ENCODE measurements at regions not wholly inside any gene's neighbourhood (a gene's known extent, or its start where the extent isn't known, plus 50 kb on each side); places are given as distances from the start of the nearest gene placed in this dataset.

GRCh38 chr10:57776688-57777432, 490.8 kb downstream of the IPMK start:
- Histone ChIP-seq H3F3A (ENCODE audit: insufficient read depth) (no peaks in the 10 kb centered on the region), H3K4me2 (ENCODE audit: unreplicated experiment) (no peak overlapping the region), H3K9me3 (ENCODE audit: low read depth) (no peaks in the 10 kb centered on the region), H3K79me2 (ENCODE audit: insufficient read depth) (no peaks in the 10 kb centered on the region), H4K20me1 (ENCODE audit: insufficient read depth) (no peaks in the 10 kb centered on the region), H3K4me3 (no peak overlapping the region), H2AFZ (no peak overlapping the region), H3K9ac (no peak overlapping the region), H3K27ac (no peak overlapping the region), H3K27me3 (replicated peaks; ENCODE audit: insufficient read depth) (no peaks in the 10 kb centered on the region), H3K36me3 (ENCODE audit: low read depth) (no peaks in the 10 kb centered on the region), H3K9me2 (ENCODE audit: insufficient read depth) (no peaks in the 10 kb centered on the region), H3K4me1 (ENCODE audit: insufficient read depth) (no peaks in the 10 kb centered on the region)
- 29 to 39% methylated on average over 5 of the region's 5 CpGs for WGBS, 2 experiments (ENCODE audit: low coverage in 1 of 2, low lambda C conversion rate in 2 of 2, missing lambda C conversion rate in 2 of 2)
- no peak for DNase-seq
- TF ChIP-seq EZH2 (IDR thresholded peaks at IDR 0.05; ENCODE audit: insufficient read depth, poor library complexity, severe bottlenecking): no peak
- TF ChIP-seq EZH2phosphoT487 (IDR thresholded peaks at IDR 0.05; ENCODE audit: insufficient read depth, low read depth): no peak
- in situ Hi-C loops (cut with MboI): no loop called here

- Histone ChIP-seq H3K4me3 (no peak overlapping the region), H3K27ac (no peak overlapping the region), H3K27me3 (replicated peaks; ENCODE audit: insufficient read depth) (no peaks in the 10 kb centered on the region), H3K36me3 (ENCODE audit: low read depth) (no peaks in the 10 kb centered on the region), H3K9me2 (ENCODE audit: insufficient read depth) (no peaks in the 10 kb centered on the region), H3F3A (ENCODE audit: insufficient read depth) (no peaks in the 10 kb centered on the region), H3K4me2 (ENCODE audit: unreplicated experiment) (no peak overlapping the region), H3K9me3 (ENCODE audit: low read depth) (no peaks in the 10 kb centered on the region), H3K9ac (no peak overlapping the region), H4K20me1 (ENCODE audit: insufficient read depth) (no peaks in the 10 kb centered on the region), H3K79me2 (ENCODE audit: insufficient read depth) (no peaks in the 10 kb centered on the region), H2AFZ (no peak overlapping the region), H3K4me1 (ENCODE audit: insufficient read depth) (no peaks in the 10 kb centered on the region)
- in situ Hi-C loops (cut with MboI): no loop called here
- TF ChIP-seq EZH2phosphoT487 (IDR thresholded peaks at IDR 0.05; ENCODE audit: insufficient read depth, low read depth) (no peak), EZH2 (IDR thresholded peaks at IDR 0.05; ENCODE audit: insufficient read depth, poor library complexity, severe bottlenecking) (no peak)
- no peak for DNase-seq
- WGBS, 2 experiments (ENCODE audit: low coverage in 1 of 2, low lambda C conversion rate in 2 of 2, missing lambda C conversion rate in 2 of 2): 3 to 15% methylated on average over 2 of the region's 2 CpGs
These were observed 492.4 kb downstream of the IPMK start for GRCh38 chr10:57775250-57775649.

- H3K79me2 ChIP-seq (ENCODE audit: insufficient read depth): no peaks in the 10 kb centered on the region
- in situ Hi-C loops (cut with MboI): no loop called here
- no peak overlapping the region for H3K4me3 ChIP-seq
- H3K27me3 ChIP-seq (replicated peaks; ENCODE audit: insufficient read depth): no peaks in the 10 kb centered on the region
- DNase-seq: no peak
- H3K4me1 ChIP-seq (ENCODE audit: insufficient read depth): no peaks in the 10 kb centered on the region
- H4K20me1 ChIP-seq (ENCODE audit: insufficient read depth): no peaks in the 10 kb centered on the region
- H2AFZ ChIP-seq: no peak overlapping the region
- H3K9me3 ChIP-seq (ENCODE audit: low read depth): no peaks in the 10 kb centered on the region
- no peaks in the 10 kb centered on the region for H3F3A ChIP-seq (ENCODE audit: insufficient read depth)
- TF ChIP-seq EZH2 (IDR thresholded peaks at IDR 0.05; ENCODE audit: insufficient read depth, poor library complexity, severe bottlenecking) (no peak), EZH2phosphoT487 (IDR thresholded peaks at IDR 0.05; ENCODE audit: insufficient read depth, low read depth) (no peak)
- whole genome bisulfite sequencing, 2 experiments (ENCODE audit: low coverage in 1 of 2, low lambda C conversion rate in 2 of 2, missing lambda C conversion rate in 2 of 2): 28 to 45% methylated on average over 1 of the region's 1 CpG
- no peak overlapping the region for H3K9ac ChIP-seq
- H3K9me2 ChIP-seq (ENCODE audit: insufficient read depth): no peaks in the 10 kb centered on the region
- no peaks in the 10 kb centered on the region for H3K36me3 ChIP-seq (ENCODE audit: low read depth)
- H3K27ac ChIP-seq: no peak overlapping the region
- no peak overlapping the region for H3K4me2 ChIP-seq (ENCODE audit: unreplicated experiment)
These were observed 498.4 kb downstream of the IPMK start for GRCh38 chr10:57769298-57769697.

- H3K4me1 ChIP-seq (ENCODE audit: insufficient read depth): no peaks in the 10 kb centered on the region
- no peak overlapping the region for H3K4me3 ChIP-seq
- in situ Hi-C loops (cut with MboI): no loop called here
- H3K79me2 ChIP-seq (ENCODE audit: insufficient read depth): no peaks in the 10 kb centered on the region
- H2AFZ ChIP-seq: no peak overlapping the region
- 22 to 24% methylated on average over 6 of the region's 6 CpGs for WGBS, 2 experiments (ENCODE audit: low coverage in 1 of 2, low lambda C conversion rate in 2 of 2, missing lambda C conversion rate in 2 of 2)
- H3K9ac ChIP-seq: no peak overlapping the region
- no peaks in the 10 kb centered on the region for H3K36me3 ChIP-seq (ENCODE audit: low read depth)
- no peak for TF ChIP-seq EZH2phosphoT487 (IDR thresholded peaks at IDR 0.05; ENCODE audit: insufficient read depth, low read depth)
- no peak for TF ChIP-seq EZH2 (IDR thresholded peaks at IDR 0.05; ENCODE audit: insufficient read depth, poor library complexity, severe bottlenecking)
- no peaks in the 10 kb centered on the region for H3K27me3 ChIP-seq (replicated peaks; ENCODE audit: insufficient read depth)
- H3K4me2 ChIP-seq (ENCODE audit: unreplicated experiment): no peak overlapping the region
- no peaks in the 10 kb centered on the region for H3K9me3 ChIP-seq (ENCODE audit: low read depth)
- H3K9me2 ChIP-seq (ENCODE audit: insufficient read depth): no peaks in the 10 kb centered on the region
- H3K27ac ChIP-seq: no peak overlapping the region
- DNase-seq: no peak
- H4K20me1 ChIP-seq (ENCODE audit: insufficient read depth): no peaks in the 10 kb centered on the region
- H3F3A ChIP-seq (ENCODE audit: insufficient read depth): no peaks in the 10 kb centered on the region
These were observed 507.9 kb downstream of the IPMK start for GRCh38 chr10:57759777-57760176.
